GM19193 (cell line): ENCODE measurements at regions not wholly inside any gene's neighbourhood (a gene's known extent, or its start where the extent isn't known, plus 50 kb on each side); places are given as distances from the start of the nearest gene placed in this dataset.

Source experiments
- POLR2A ChIP-seq: IDR thresholded peaks from 4 replicates; pipeline ENCODE4 v1.6.1; 2011; ENCODE audit not compliant: insufficient read depth, insufficient read length; ENCODE audit errors: extremely low read depth

DNA sequence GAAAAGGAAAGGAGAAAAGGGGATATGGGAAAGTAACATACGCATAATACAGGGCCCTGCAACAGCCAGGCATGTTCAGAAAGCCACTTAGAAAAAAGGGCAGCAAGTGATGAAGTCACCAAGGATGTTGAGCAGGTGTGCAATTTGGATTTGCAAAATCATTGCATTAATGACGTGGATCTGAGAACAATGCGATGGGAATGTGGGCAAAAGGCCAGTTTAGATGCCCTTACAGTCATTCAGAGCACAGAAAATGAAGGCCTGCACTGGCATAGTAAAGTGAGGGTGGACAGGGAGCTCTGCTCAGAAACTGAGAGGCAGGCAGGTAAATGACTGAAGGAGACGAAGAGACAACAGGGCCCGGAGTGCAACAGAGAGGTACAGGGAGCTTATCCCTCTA lies 123.7 kb upstream of the NHSL1 start:
- no peak for TF ChIP-seq POLR2A

GRCh38 chr6:138631566-138631965 lies 132.3 kb upstream of the NHSL1 start:
- TF ChIP-seq POLR2A, result no peak

DNA sequence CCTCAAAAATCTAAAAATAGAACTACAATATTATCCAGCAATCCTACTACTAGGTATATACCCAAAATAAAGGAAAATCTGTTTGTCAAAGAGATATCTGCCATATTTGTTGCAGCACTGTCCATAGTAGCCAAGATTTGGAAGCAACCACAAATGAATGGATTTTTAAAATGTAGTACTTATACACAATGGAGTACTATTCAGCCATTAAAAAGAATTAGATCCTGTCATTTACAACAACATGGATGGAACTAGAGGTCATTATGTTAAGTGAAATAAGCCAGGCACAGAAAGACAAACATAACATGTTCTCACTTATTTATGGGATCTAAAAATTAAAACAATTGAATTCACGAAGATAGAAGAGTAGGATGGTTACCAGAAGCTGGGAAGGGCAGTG lies 135.7 kb upstream of the CCDC28A start:
- no peak for TF ChIP-seq POLR2A

DNA sequence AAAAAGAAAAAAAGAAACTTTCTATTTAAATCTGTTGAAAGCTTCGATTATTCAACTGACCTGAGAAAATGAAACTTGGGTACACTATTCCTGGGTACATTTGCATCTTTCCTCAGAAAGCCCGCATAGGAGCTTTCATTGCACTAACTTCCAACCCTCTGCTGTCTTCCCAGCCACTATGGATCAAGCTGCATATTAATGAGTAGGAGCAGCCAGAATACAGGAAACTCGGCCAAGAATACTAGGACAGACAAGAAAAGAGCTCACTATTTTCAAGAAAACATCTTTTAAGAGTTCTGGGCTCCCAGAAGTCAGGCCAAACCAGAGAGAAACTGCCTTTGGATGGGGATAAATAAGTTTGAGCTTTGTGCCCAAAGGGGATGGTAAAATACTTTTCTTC lies 135.0 kb upstream of the CCDC28A start:
- TF ChIP-seq POLR2A, result no peak

- no peak for TF ChIP-seq POLR2A
Measured at GRCh38 chr6:138640028-138640427, 133.5 kb upstream of the CCDC28A start.

DNA sequence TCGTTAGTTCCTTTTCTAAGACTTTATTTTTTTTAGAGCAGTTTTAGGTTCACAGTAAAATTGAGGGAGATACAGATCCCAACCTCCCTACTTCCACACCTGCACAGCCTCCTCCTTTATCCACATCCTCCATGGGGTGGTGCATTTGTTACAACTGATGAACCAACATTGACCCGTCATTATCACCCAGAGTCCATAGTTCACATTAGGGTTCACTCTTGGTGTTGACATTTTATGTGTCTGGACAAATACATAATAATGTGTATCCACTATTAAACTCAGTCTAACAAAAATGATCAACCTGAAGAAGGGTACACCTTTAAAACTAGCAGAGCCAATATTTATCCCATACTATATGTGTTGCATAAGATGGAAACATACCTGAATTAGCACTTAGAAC lies 130.4 kb upstream of the CCDC28A start:
- no peak for TF ChIP-seq POLR2A

DNA sequence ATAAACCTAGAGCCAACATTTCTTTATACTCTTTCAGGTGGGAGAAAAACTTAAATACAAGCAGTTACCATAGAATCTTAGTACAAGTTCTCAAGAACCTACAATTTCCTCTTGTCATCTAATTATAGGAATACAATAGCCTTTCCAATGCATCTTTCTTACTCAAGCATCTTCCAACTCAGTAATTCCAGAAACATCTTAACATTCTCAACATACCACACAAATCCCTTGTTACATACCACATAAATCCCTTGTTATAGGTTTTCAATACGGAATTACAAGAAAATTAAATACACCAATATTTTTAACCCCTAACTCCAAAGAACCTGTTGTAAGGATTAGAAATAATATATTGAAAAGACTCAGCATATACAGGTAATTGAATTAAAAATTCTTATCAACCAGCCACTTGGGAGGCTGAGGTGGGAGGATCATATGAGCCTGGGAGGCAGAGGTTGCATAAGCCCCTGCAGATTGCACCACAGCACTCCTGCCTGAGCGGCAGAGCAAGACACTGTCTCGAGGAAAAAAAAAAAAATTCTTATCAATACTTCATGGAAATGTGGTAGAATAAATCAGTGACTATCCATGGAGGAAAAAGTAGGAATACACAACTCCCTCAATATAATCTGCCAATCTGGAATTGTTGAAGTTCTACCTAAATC lies 127.5 kb upstream of the CCDC28A start:
- TF ChIP-seq POLR2A, result no peak

- no peak for TF ChIP-seq POLR2A
Measured at GRCh38 chr6:138647006-138647405, 126.6 kb upstream of the CCDC28A start.

DNA sequence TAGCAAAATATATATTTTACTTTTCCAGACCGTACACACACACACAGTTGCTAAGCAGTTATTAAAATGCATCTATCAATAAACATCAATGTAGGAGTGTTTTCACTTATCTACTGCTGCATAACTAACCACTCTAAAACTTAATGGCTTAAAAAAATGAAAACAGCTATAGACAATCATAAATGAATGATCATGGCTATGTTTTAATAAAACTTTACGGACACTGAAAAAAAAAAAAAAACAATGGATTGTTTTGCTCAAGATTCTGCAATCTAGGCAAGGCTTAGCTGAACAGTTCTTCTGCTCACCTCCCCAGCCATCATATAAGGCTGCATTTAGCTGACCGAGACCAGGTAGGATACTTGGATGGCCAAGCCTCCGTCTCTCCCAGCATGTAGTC lies 125.4 kb upstream of the CCDC28A start:
- TF ChIP-seq POLR2A, result no peak

DNA sequence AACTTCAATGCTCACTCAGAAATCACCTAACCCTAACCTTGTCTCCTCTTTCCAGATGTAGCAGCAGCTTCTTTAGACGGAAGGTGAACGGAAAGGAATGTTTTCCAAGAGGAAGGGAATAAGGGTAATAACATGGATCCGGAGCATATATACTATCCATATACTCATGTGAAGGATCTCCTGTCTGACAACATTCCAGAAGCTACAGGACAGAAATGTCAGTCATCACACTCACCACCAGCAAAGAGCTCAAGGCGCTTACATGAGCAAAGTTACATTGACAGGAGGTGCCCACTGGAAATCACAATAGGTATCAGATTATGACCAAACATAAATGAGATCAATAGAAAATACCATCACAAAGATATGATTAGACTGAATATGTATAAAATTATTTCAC lies 122.1 kb upstream of the CCDC28A start:
- TF ChIP-seq POLR2A, result no peak

- no peak for TF ChIP-seq POLR2A
Measured at GRCh38 chr6:138652824-138653223, 120.7 kb upstream of the CCDC28A start.

- TF ChIP-seq POLR2A, result no peak
Measured at GRCh38 chr6:138653435-138653834, 120.1 kb upstream of the CCDC28A start.

DNA sequence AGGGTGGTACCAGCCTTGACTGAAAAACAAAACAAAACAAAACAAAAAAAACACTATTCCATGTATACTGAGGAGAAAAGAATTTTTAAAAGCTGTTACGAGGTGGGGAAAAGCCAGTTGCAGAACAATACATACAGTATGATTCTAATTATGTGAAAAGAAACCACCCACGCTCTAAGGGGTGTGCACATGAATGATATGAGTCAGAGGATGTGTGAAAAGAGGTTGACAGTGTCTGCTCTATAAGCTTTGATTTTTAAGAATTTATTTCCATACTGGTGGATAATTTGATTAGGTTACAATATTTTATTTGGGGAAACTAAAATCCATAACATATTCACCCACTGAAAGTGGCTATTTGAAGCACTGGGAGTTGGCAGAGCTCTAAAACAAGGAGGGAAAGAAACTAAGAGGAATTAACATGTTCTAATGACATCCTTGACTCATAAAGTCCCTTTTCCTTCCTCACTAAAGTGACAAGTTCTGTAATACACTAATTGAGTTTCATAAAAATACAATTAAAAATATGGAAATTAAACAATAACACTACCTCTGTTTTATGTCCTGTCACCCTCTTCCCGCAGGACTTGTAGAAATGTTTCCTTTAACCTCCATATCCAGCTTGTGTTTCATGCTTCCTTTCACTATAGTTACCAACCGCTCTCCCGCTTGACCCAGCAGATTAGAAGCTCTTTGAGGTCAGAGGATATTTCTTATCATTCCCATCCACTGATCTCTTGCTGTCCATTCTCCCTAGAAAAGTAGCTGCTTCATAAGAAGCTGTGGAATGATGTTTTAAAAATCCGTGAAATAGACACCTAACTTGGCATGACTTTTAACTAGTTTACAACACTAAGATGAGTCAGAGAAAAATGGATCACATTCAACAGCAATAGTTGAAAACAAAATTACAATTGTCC lies 118.6 kb upstream of the CCDC28A start:
- no peak for TF ChIP-seq POLR2A

DNA sequence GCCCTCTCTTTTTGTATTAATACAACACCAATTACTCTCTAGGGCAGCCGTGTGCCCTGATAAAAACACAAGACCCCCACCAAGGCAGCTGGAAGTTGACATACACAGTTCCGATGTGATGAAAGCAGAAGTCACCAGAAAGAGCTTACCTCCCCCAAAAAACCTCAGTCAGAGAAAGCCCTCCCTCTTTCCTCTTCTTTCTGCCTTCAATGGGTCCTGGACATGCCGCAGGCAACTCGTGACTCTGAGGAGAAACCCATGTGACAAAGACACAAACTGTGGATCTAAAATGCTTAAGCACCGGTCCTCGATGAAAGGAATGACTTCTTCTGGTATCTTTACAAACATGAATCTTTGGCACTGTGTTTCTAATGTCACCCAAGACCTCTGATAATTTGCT lies 117.7 kb upstream of the CCDC28A start:
- TF ChIP-seq POLR2A, result no peak

DNA sequence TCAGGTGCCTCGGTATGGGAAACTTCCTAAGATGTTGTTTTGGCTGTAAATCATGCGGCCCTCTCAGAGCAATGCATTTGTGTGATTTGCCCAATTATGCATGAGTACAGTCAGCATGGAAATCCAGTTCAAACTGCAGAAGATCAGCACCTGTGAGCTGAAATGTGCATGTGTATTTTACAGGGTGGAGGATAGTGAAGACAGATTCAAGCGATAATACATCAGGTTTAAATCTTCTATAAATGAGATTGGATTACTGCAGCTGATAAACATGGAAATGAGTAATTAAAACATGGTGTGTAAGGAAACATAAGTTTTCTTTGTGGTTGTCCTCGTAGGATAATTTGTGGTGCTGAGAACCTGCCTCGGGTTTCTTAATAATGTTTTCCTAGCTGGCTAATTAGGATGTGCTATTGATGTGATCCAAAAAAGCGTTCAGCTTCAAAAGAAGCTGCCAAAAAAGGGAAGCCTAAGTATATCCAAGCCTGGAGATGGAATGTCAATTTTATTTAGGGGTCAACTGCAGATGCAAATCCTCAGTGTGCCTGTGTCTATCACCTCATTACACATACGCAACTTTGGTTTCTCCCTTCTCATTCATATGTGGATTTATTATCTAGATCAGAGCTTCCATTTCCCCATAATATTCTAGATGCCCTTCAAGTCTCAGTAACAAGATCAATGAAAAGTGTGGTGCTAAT lies 117.1 kb upstream of the CCDC28A start:
- TF ChIP-seq POLR2A, result no peak

DNA sequence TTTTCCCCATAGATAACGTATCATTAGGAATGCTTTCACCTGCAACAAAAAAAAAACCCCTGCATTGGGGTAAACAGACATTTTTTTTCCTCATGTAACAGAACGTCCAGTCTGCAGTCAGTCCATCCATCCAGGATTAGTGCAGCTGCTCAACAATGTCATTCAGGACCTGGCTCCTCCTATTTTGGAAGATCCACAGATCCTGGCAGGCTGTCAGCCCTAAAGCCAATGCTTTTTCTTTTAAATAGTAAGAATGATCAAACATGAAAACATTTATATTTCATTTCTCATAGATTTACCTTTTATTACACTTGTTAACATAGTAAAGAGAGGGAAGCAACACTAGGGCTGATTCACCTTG lies 116.5 kb upstream of the CCDC28A start:
- TF ChIP-seq POLR2A, result no peak
